ENCODE measurements at regions not wholly inside any gene's neighbourhood (a gene's known extent, or its start where the extent isn't known, plus 50 kb on each side); places are given as distances from the start of the nearest gene placed in this dataset.

- TF ChIP-seq POLR2A (IDR thresholded peaks at IDR 0.05; ENCODE audit: control extremely low read depth in 1 of 2, low read depth in 2 of 2, low read length in 2 of 2) (no peak), EP300 (IDR thresholded peaks at IDR 0.05; ENCODE audit: borderline replicate concordance in 1 of 2, low read depth in 2 of 2, low read length in 2 of 2) (no peak), ASH2L (IDR thresholded peaks at IDR 0.05; ENCODE audit: low read length) (no peak), GABPA (IDR thresholded peaks at IDR 0.05; ENCODE audit: borderline replicate concordance, insufficient read depth, low read length) (no peak), SIRT6 (IDR thresholded peaks at IDR 0.05; ENCODE audit: low read length) (no peak), SIN3A (conservative IDR thresholded peaks at IDR 0.05 in 1 of 2, IDR thresholded peaks at IDR 0.05 in 1 of 2; ENCODE audit: low read depth in 1 of 2, low read length in 2 of 2) (no peak), SP1 (IDR thresholded peaks at IDR 0.05; ENCODE audit: low read depth, low read length) (no peak), POLR2AphosphoS5 (IDR thresholded peaks at IDR 0.05; ENCODE audit: low read depth, low read length) (no peak), GTF2F1 (IDR thresholded peaks at IDR 0.05; ENCODE audit: borderline replicate concordance, low read depth, low read length) (no peak), EZH2 (IDR thresholded peaks at IDR 0.05; ENCODE audit: low read depth, low read length, severe bottlenecking) (no peak), CHD2 (IDR thresholded peaks at IDR 0.05; ENCODE audit: low read length) (no peak), HDAC6 (IDR thresholded peaks at IDR 0.05; ENCODE audit: low read depth, low read length) (no peak)
- TF ChIP-seq, protein P1, sequence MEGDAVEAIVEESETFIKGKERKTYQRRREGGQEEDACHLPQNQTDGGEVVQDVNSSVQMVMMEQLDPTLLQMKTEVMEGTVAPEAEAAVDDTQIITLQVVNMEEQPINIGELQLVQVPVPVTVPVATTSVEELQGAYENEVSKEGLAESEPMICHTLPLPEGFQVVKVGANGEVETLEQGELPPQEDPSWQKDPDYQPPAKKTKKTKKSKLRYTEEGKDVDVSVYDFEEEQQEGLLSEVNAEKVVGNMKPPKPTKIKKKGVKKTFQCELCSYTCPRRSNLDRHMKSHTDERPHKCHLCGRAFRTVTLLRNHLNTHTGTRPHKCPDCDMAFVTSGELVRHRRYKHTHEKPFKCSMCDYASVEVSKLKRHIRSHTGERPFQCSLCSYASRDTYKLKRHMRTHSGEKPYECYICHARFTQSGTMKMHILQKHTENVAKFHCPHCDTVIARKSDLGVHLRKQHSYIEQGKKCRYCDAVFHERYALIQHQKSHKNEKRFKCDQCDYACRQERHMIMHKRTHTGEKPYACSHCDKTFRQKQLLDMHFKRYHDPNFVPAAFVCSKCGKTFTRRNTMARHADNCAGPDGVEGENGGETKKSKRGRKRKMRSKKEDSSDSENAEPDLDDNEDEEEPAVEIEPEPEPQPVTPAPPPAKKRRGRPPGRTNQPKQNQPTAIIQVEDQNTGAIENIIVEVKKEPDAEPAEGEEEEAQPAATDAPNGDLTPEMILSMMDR (IDR thresholded peaks at IDR 0.05; ENCODE audit: control extremely low read depth in 1 of 3, insufficient read depth in 1 of 3, low read depth in 1 of 3, low read length in 3 of 3): no peak
These were observed 100.4 kb upstream of the PAM start for GRCh38 chr5:102654559-102655349.
